ENCODE measurements at regions not wholly inside any gene's neighbourhood (a gene's known extent, or its start where the extent isn't known, plus 50 kb on each side); places are given as distances from the start of the nearest gene placed in this dataset.

DNA sequence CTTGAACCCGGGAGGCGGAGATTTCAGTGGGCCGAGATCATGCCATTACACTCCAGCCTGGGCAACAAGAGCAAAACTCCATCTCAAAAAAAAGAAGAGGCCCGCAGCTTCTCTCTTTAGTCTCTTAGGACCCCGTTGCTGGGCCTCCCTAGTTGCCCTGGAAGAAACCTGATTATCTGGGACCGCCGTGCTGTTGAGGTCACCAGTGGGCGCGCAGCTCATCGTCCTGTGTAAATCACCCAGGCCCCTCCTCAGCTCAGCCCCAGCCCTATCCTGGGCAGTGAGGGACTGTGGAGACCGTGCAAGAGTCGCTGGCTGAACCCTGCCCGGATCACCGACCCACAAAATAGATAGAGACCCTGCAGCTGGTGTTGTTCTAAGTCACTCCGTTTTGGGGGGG lies 85.0 kb downstream of the UNCX start:
- no peak for TF ChIP-seq EZH2phosphoT487 (IDR thresholded peaks at IDR 0.05; ENCODE audit: low read length)
- TF ChIP-seq CTCF (IDR thresholded peaks at IDR 0.05; ENCODE audit: low read length): no peak
